HEK293T (cell line): ENCODE measurements at regions not wholly inside any gene's neighbourhood (a gene's known extent, or its start where the extent isn't known, plus 50 kb on each side); places are given as distances from the start of the nearest gene placed in this dataset.

Source experiments
- CTCF ChIA-PET: fragments of 350-600 bp; formaldehyde crosslinking; extraction: SDS; loops from one replicate; lab custom pipeline; 2021; ENCODE audit warnings: antibody characterized with exemption, inconsistent platforms; lab: Yijun Ruan, JAX
- POLR2A ChIA-PET: fragments of 350-600 bp; formaldehyde crosslinking; extraction: SDS; loops from one replicate; lab custom pipeline; 2020; ENCODE audit warnings: antibody characterized with exemption, inconsistent platforms; lab: Yijun Ruan, JAX
- DNase-seq: peaks from one replicate; pipeline ENCODE4 v3.0.0; 2012; ENCODE audit warnings: mixed read lengths; ENCODE audit errors: extremely low spot score
- ARNT ChIP-seq: fragments of 450-650 bp; IDR thresholded peaks from 2 replicates; pipeline ENCODE4 v1.6.1; 2017; ENCODE audit warnings: mild to moderate bottlenecking
- BHLHE40 ChIP-seq: fragments of 450-650 bp; IDR thresholded peaks from 2 replicates; pipeline ENCODE4 v1.6.1; 2016; ENCODE audit warnings: mild to moderate bottlenecking, moderate library complexity, borderline replicate concordance
- CTBP1 ChIP-seq: fragments of 450-650 bp; IDR thresholded peaks from 2 replicates; pipeline ENCODE4 v1.6.1; 2016; ENCODE audit warnings: borderline replicate concordance
- ELF4 ChIP-seq: fragments of 450-650 bp; IDR thresholded peaks from 2 replicates; pipeline ENCODE4 v1.6.1; 2017; ENCODE audit warnings: antibody characterized with exemption
- FOXA1 ChIP-seq: fragments of 450-650 bp; IDR thresholded peaks from 2 replicates; pipeline ENCODE4 v1.6.1; 2016; ENCODE audit warnings: mild to moderate bottlenecking
- FOXK2 ChIP-seq: fragments of 450-650 bp; IDR thresholded peaks from 2 replicates; pipeline ENCODE4 v1.6.1; 2016; ENCODE audit warnings: mild to moderate bottlenecking
- FOXM1 ChIP-seq: fragments of 450-650 bp; IDR thresholded peaks from 2 replicates; pipeline ENCODE4 v1.6.1; 2017; ENCODE audit warnings: mild to moderate bottlenecking, borderline replicate concordance
- HDGF ChIP-seq: fragments of 450-650 bp; IDR thresholded peaks from 2 replicates; pipeline ENCODE4 v1.6.1; 2017; ENCODE audit warnings: antibody characterized with exemption, borderline replicate concordance
- L3MBTL2 ChIP-seq: fragments of 450-650 bp; conservative IDR thresholded peaks from 2 replicates; pipeline ENCODE4 v1.6.1; 2016; ENCODE audit warnings: mild to moderate bottlenecking
- LEF1 ChIP-seq: fragments of 450-650 bp; IDR thresholded peaks from 2 replicates; pipeline ENCODE4 v1.6.1; 2017; ENCODE audit warnings: mild to moderate bottlenecking, borderline replicate concordance
- NFRKB ChIP-seq: fragments of 450-650 bp; IDR thresholded peaks from 2 replicates; pipeline ENCODE4 v1.6.1; 2016; ENCODE audit warnings: mild to moderate bottlenecking, moderate library complexity
- PKNOX1 ChIP-seq: fragments of 450-650 bp; IDR thresholded peaks from 2 replicates; pipeline ENCODE4 v1.6.1; 2016
- SP1 ChIP-seq: fragments of 450-650 bp; IDR thresholded peaks from 2 replicates; pipeline ENCODE4 v1.6.1; 2017
- SUZ12 ChIP-seq: fragments of 450-650 bp; IDR thresholded peaks from 2 replicates; pipeline ENCODE4 v1.6.1; 2016; ENCODE audit warnings: mild to moderate bottlenecking
- TARDBP ChIP-seq: fragments of 450-650 bp; IDR thresholded peaks from 2 replicates; pipeline ENCODE4 v1.6.1; 2016
- ZNF384 ChIP-seq: fragments of 450-650 bp; IDR thresholded peaks from 2 replicates; pipeline ENCODE4 v1.6.1; 2016

- no peak for TF ChIP-seq FOXA1
- no peak for TF ChIP-seq FOXM1
- TF ChIP-seq FOXK2: no peak
- TF ChIP-seq TARDBP: no peak
- no peak for TF ChIP-seq LEF1
- TF ChIP-seq L3MBTL2: no peak
- no peak for TF ChIP-seq ARNT
- no peak for TF ChIP-seq ELF4
- TF ChIP-seq BHLHE40: no peak
- DNase-seq: no peak
- ChIA-PET POLR2A (no interaction called here), CTCF (interaction anchor here (0.9 kb wide), 1 partner anchor 14 kb away, joined by 3 read pairs; no protein-coding TSS in a partner anchor)
Measured at GRCh38 chr11:120034176-120034875, 103.6 kb downstream of the TRIM29 start.

GRCh38 chr11:120032766-120033390 is 105.0 kb downstream of the TRIM29 start:
- CTCF ChIA-PET: interaction anchor here (0.9 kb wide), 1 partner anchor 12 kb away, joined by 3 read pairs; no protein-coding TSS in a partner anchor
- POLR2A ChIA-PET: no interaction called here
- no peak for TF ChIP-seq PKNOX1
- no peak for TF ChIP-seq BHLHE40
- no peak for TF ChIP-seq CTBP1
- no peak for TF ChIP-seq FOXM1
- no peak for TF ChIP-seq L3MBTL2
- no peak for TF ChIP-seq ZNF384
- TF ChIP-seq NFRKB: no peak
- no peak for TF ChIP-seq SP1
- no peak for DNase-seq

- TF ChIP-seq LEF1 (no peak), FOXA1 (no peak), BHLHE40 (no peak), ELF4 (no peak), FOXK2 (no peak), NFRKB (no peak), PKNOX1 (no peak), TARDBP (no peak), SP1 (no peak), FOXM1 (no peak), HDGF (no peak), L3MBTL2 (no peak), ZNF384 (no peak), CTBP1 (no peak), ARNT (no peak)
- CTCF ChIA-PET: no interaction called here
- no peak for DNase-seq
- POLR2A ChIA-PET: no interaction called here
Measured at GRCh38 chr11:120031612-120032600, 106.0 kb downstream of the TRIM29 start.

- ChIA-PET CTCF (no interaction called here), POLR2A (no interaction called here)
- TF ChIP-seq PKNOX1: no peak
- TF ChIP-seq CTBP1: no peak
- no peak for TF ChIP-seq BHLHE40
- no peak for TF ChIP-seq TARDBP
- TF ChIP-seq ZNF384: no peak
- TF ChIP-seq FOXM1: no peak
- no peak for TF ChIP-seq SP1
- TF ChIP-seq ELF4: no peak
- no peak for TF ChIP-seq SUZ12
- TF ChIP-seq L3MBTL2: no peak
- TF ChIP-seq FOXA1: no peak
- TF ChIP-seq FOXK2: no peak
- no peak for TF ChIP-seq HDGF
- TF ChIP-seq LEF1: no peak
- no peak for TF ChIP-seq NFRKB
- TF ChIP-seq ARNT: no peak
- DNase-seq: no peak
Measured at GRCh38 chr11:120031156-120031555, 106.8 kb downstream of the TRIM29 start.

GRCh38 chr11:120030411-120030810 is 107.5 kb downstream of the TRIM29 start:
- ChIA-PET CTCF (no interaction called here), POLR2A (no interaction called here)
- TF ChIP-seq ARNT: no peak
- TF ChIP-seq CTBP1: no peak
- TF ChIP-seq FOXM1: no peak
- TF ChIP-seq PKNOX1: no peak
- no peak for TF ChIP-seq FOXK2
- no peak for TF ChIP-seq LEF1
- TF ChIP-seq ZNF384: no peak
- TF ChIP-seq BHLHE40: no peak
- no peak for TF ChIP-seq L3MBTL2
- no peak for TF ChIP-seq FOXA1
- no peak for TF ChIP-seq HDGF
- no peak for TF ChIP-seq ELF4
- no peak for TF ChIP-seq TARDBP
- no peak for TF ChIP-seq SP1
- TF ChIP-seq NFRKB: no peak
- no peak for TF ChIP-seq SUZ12
- DNase-seq: no peak
